ENCODE measurements at regions not wholly inside any gene's neighbourhood (a gene's known extent, or its start where the extent isn't known, plus 50 kb on each side); places are given as distances from the start of the nearest gene placed in this dataset.

- Mint-ChIP-seq H3K4me3 (ENCODE audit: unreplicated experiment) (no peak overlapping the region), H3K4me1 (ENCODE audit: insufficient read depth, unreplicated experiment) (no peaks in the 10 kb centered on the region), H3K27me3 (ENCODE audit: insufficient read depth, unreplicated experiment) (peaks cover 40% of the 10 kb centered on the region), H3K27ac (ENCODE audit: low read depth, unreplicated experiment) (no peak overlapping the region), H3K36me3 (ENCODE audit: insufficient read depth, unreplicated experiment) (no peaks in the 10 kb centered on the region), H3K9me3 (ENCODE audit: unreplicated experiment) (no peaks in the 10 kb centered on the region)
- ChIA-PET CTCF (interaction anchor here (0.5 kb wide), 1 partner anchor 10 kb away, joined by 3 read pairs; no protein-coding TSS in a partner anchor), POLR2A (no interaction called here)
- DNase-seq (ENCODE audit: unreplicated experiment), result no peak
- BruUV-seq (replicated peaks), result no TSS peak
- intact Hi-C loops (cut with micrococcal nuclease), result no loop called here
- TF ChIP-seq CTCF (IDR thresholded peaks at IDR 0.05; ENCODE audit: unreplicated experiment), result no peak
Measured at GRCh38 chr7:156549636-156550035, 90.9 kb upstream of the RNF32 start.

- no peak for TF ChIP-seq CTCF (IDR thresholded peaks at IDR 0.05; ENCODE audit: unreplicated experiment)
- Mint-ChIP-seq H3K27me3 (ENCODE audit: insufficient read depth, unreplicated experiment) (peaks cover 39% of the 10 kb centered on the region), H3K27ac (ENCODE audit: low read depth, unreplicated experiment) (no peak overlapping the region), H3K4me3 (ENCODE audit: unreplicated experiment) (no peak overlapping the region), H3K36me3 (ENCODE audit: insufficient read depth, unreplicated experiment) (no peaks in the 10 kb centered on the region), H3K9me3 (ENCODE audit: unreplicated experiment) (no peaks in the 10 kb centered on the region), H3K4me1 (ENCODE audit: insufficient read depth, unreplicated experiment) (no peaks in the 10 kb centered on the region)
- CTCF ChIA-PET, result no interaction called here
- POLR2A ChIA-PET, result no interaction called here
- BruUV-seq (replicated peaks), result no TSS peak
- intact Hi-C loops (cut with micrococcal nuclease), result no loop called here
- DNase-seq (ENCODE audit: unreplicated experiment), result no peak
Measured at GRCh38 chr7:156547884-156548561, 92.6 kb upstream of the RNF32 start.

- H3K4me1 Mint-ChIP-seq (ENCODE audit: insufficient read depth, unreplicated experiment), result no peaks in the 10 kb centered on the region
- POLR2A ChIA-PET, result no interaction called here
- no peaks in the 10 kb centered on the region for H3K9me3 Mint-ChIP-seq (ENCODE audit: unreplicated experiment)
- H3K27ac Mint-ChIP-seq (ENCODE audit: low read depth, unreplicated experiment), result no peak overlapping the region
- intact Hi-C loops (cut with micrococcal nuclease), result no loop called here
- peaks cover 25% of the 10 kb centered on the region for H3K27me3 Mint-ChIP-seq (ENCODE audit: insufficient read depth, unreplicated experiment)
- no peaks in the 10 kb centered on the region for H3K36me3 Mint-ChIP-seq (ENCODE audit: insufficient read depth, unreplicated experiment)
- CTCF ChIA-PET, result interaction anchor here (0.6 kb wide), 1 partner anchor 518 kb away, joined by 3 read pairs; no protein-coding TSS in a partner anchor
- no peak for DNase-seq (ENCODE audit: unreplicated experiment)
- no TSS peak for BruUV-seq (replicated peaks)
- no peak overlapping the region for H3K4me3 Mint-ChIP-seq (ENCODE audit: unreplicated experiment)
- no peak for TF ChIP-seq CTCF (IDR thresholded peaks at IDR 0.05; ENCODE audit: unreplicated experiment)
Measured at GRCh38 chr7:156545979-156546378, 94.6 kb upstream of the RNF32 start.

- H3K36me3 Mint-ChIP-seq (ENCODE audit: insufficient read depth, unreplicated experiment), result no peaks in the 10 kb centered on the region
- POLR2A ChIA-PET, result no interaction called here
- no peak overlapping the region for H3K27ac Mint-ChIP-seq (ENCODE audit: low read depth, unreplicated experiment)
- H3K27me3 Mint-ChIP-seq (ENCODE audit: insufficient read depth, unreplicated experiment), result peaks cover 33% of the 10 kb centered on the region
- BruUV-seq (replicated peaks), result no TSS peak
- TF ChIP-seq CTCF (IDR thresholded peaks at IDR 0.05; ENCODE audit: unreplicated experiment), result no peak
- H3K4me3 Mint-ChIP-seq (ENCODE audit: unreplicated experiment), result no peak overlapping the region
- CTCF ChIA-PET, result interaction anchor here (0.6 kb wide), 1 partner anchor 517 kb away, joined by 3 read pairs; no protein-coding TSS in a partner anchor
- intact Hi-C loops (cut with micrococcal nuclease), result no loop called here
- H3K4me1 Mint-ChIP-seq (ENCODE audit: insufficient read depth, unreplicated experiment), result no peaks in the 10 kb centered on the region
- no peak for DNase-seq (ENCODE audit: unreplicated experiment)
- H3K9me3 Mint-ChIP-seq (ENCODE audit: unreplicated experiment), result no peaks in the 10 kb centered on the region
Measured at GRCh38 chr7:156544919-156545715, 95.5 kb upstream of the RNF32 start.

Data from MCF 10A (cell line).